ENCODE measurements at regions not wholly inside any gene's neighbourhood (a gene's known extent, or its start where the extent isn't known, plus 50 kb on each side); places are given as distances from the start of the nearest gene placed in this dataset.
A peak's percentile ranks its signal among the peaks of the same experiment; 100 is the strongest.

DNA sequence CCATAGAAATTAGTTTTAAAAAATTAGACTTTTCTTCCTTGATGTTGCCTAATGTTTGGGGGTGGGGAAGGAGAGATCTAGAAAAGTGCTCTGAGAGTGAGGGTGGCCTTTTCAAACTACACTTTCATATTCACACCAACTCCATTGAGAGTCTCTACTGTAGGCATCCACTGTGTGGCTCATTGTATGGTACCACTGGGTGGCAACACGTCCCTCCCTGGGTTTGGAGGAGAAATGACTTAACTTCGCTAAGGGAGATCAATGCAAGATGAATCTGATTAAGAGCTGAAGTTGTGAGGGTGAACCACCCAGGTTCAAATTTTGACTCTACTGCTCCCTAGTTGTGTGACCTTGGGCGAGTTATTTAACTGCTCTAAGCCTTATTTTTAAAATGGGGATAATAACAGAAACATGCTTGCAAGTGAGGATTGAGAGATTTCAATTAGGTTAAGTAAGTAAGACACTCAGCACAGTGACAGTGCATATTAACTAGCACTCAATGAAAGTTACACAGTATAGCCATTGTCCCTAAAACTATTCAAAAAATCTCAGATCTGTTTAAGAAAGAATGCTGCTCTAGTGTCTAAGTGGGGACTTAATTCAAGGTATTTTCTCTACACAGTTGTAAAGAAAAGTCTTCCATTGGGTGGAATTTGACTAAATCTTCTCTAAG is 193.5 kb upstream of the CNR1 start:
- Histone ChIP-seq H3K4me1 (ENCODE audit: control insufficient read depth, insufficient read depth, low read length) (no peaks in the 10 kb centered on the region), H3K36me3 (ENCODE audit: control insufficient read depth, insufficient read depth, low read length) (no peaks in the 10 kb centered on the region), H3K4me3 (ENCODE audit: low read depth in 2 of 2, low read length in 2 of 2) (no peak overlapping the region), H3K9me3 (ENCODE audit: control insufficient read depth, insufficient read depth, low read depth, low read length) (no peaks in the 10 kb centered on the region), H3K27me3 (ENCODE audit: control insufficient read depth, insufficient read depth, low read length) (no peaks in the 10 kb centered on the region; the same call in 1 of the 2 replicates), H3K27ac (ENCODE audit: low read length) (no peak overlapping the region)
- ATAC-seq (no peak), DNase-seq (ENCODE audit: low read depth, low spot score) (no peak)
- BruUV-seq (replicated peaks): no TSS peak
- in situ Hi-C loops (cut with HindIII; ENCODE audit: low pct_unique_long_range_greater_than_20kb, low sequenced_read_pairs): no loop called here
- TF ChIP-seq, protein P1, sequence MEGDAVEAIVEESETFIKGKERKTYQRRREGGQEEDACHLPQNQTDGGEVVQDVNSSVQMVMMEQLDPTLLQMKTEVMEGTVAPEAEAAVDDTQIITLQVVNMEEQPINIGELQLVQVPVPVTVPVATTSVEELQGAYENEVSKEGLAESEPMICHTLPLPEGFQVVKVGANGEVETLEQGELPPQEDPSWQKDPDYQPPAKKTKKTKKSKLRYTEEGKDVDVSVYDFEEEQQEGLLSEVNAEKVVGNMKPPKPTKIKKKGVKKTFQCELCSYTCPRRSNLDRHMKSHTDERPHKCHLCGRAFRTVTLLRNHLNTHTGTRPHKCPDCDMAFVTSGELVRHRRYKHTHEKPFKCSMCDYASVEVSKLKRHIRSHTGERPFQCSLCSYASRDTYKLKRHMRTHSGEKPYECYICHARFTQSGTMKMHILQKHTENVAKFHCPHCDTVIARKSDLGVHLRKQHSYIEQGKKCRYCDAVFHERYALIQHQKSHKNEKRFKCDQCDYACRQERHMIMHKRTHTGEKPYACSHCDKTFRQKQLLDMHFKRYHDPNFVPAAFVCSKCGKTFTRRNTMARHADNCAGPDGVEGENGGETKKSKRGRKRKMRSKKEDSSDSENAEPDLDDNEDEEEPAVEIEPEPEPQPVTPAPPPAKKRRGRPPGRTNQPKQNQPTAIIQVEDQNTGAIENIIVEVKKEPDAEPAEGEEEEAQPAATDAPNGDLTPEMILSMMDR (IDR thresholded peaks at IDR 0.05): 0 out of 2 replicates have a peak, but pooled peaks have one; percentile 6
- TF ChIP-seq TCF7L2 (IDR thresholded peaks at IDR 0.05; ENCODE audit: low read depth, low read length): no peak
- intact Hi-C loops (cut with micrococcal nuclease; ENCODE audit: unreplicated experiment): no loop called here
- ChIA-PET CTCF (no interaction called here), POLR2A (no interaction called here)

DNA sequence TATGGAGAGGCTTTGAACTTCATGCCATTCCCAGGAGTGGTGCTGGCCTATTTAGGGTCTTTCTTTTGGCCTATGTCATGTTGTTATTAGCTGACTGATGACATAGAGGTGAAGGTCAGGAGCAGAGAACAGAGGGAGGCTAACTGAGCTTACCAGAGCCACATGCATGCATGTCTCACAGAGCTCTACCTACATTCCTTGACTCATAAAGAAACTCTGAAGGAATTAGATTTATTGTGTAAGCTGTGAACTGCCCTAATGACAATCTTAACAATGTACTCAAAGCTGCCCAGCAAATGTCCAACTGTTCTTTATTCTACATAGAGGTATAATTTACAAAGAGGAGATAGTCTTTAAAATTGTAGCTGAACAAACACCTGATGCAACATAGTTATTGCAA is 192.7 kb upstream of the CNR1 start:
- intact Hi-C loops (cut with micrococcal nuclease; ENCODE audit: unreplicated experiment) (no loop called here), in situ Hi-C loops (cut with HindIII; ENCODE audit: low pct_unique_long_range_greater_than_20kb, low sequenced_read_pairs) (no loop called here)
- H3K9me3 ChIP-seq (ENCODE audit: control insufficient read depth, insufficient read depth, low read depth, low read length): no peaks in the 10 kb centered on the region
- TF ChIP-seq, protein P1 (IDR thresholded peaks at IDR 0.05): no peak
- TF ChIP-seq TCF7L2 (IDR thresholded peaks at IDR 0.05; ENCODE audit: low read depth, low read length) (no peak), POLR2AphosphoS5 (IDR thresholded peaks at IDR 0.05; ENCODE audit: low read depth, low read length) (no peak)
- no peak overlapping the region for H3K4me3 ChIP-seq (ENCODE audit: low read depth in 2 of 2, low read length in 2 of 2)
- ChIA-PET CTCF (no interaction called here), POLR2A (no interaction called here)
- no peaks in the 10 kb centered on the region for H3K36me3 ChIP-seq (ENCODE audit: control insufficient read depth, insufficient read depth, low read length)
- ATAC-seq: no peak
- H3K27ac ChIP-seq (ENCODE audit: low read length): no peak overlapping the region
- no peaks in the 10 kb centered on the region for H3K4me1 ChIP-seq (ENCODE audit: control insufficient read depth, insufficient read depth, low read length)
- no peak for DNase-seq (ENCODE audit: low read depth, low spot score)
- H3K27me3 ChIP-seq (ENCODE audit: control insufficient read depth, insufficient read depth, low read length): no peaks in the 10 kb centered on the region; the same call in 1 of the 2 replicates
- no TSS peak for BruUV-seq (replicated peaks)

DNA sequence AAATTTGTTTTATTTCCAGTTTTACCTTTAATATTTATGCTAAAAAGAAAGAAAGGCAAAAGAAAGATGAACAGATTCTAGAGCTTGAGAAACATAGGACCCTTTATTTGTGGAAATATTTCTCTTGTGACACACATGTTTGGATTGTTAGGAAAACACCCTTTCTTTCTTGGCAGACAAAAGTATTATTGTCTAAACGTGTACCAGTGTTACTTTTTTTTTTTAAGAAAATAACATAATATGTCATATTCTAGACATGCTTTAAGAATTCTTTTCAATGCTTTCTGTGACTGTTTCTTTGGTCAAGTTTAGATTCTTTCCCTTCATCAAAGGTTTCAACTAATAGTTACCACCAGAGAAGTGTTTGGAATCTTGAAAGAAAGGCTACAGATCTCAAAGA is 183.4 kb upstream of the CNR1 start:
- in situ Hi-C loops (cut with HindIII; ENCODE audit: low pct_unique_long_range_greater_than_20kb, low sequenced_read_pairs) (no loop called here), intact Hi-C loops (cut with micrococcal nuclease; ENCODE audit: unreplicated experiment) (no loop called here)
- TF ChIP-seq, protein P1 (IDR thresholded peaks at IDR 0.05): no peak
- TF ChIP-seq POLR2AphosphoS5 (IDR thresholded peaks at IDR 0.05; ENCODE audit: low read depth, low read length) (no peak), TCF7L2 (IDR thresholded peaks at IDR 0.05; ENCODE audit: low read depth, low read length) (no peak), SIN3A (IDR thresholded peaks at IDR 0.05; ENCODE audit: borderline replicate concordance, insufficient read depth, low read depth, low read length) (no peak)
- TF ChIP-seq, protein P2, sequence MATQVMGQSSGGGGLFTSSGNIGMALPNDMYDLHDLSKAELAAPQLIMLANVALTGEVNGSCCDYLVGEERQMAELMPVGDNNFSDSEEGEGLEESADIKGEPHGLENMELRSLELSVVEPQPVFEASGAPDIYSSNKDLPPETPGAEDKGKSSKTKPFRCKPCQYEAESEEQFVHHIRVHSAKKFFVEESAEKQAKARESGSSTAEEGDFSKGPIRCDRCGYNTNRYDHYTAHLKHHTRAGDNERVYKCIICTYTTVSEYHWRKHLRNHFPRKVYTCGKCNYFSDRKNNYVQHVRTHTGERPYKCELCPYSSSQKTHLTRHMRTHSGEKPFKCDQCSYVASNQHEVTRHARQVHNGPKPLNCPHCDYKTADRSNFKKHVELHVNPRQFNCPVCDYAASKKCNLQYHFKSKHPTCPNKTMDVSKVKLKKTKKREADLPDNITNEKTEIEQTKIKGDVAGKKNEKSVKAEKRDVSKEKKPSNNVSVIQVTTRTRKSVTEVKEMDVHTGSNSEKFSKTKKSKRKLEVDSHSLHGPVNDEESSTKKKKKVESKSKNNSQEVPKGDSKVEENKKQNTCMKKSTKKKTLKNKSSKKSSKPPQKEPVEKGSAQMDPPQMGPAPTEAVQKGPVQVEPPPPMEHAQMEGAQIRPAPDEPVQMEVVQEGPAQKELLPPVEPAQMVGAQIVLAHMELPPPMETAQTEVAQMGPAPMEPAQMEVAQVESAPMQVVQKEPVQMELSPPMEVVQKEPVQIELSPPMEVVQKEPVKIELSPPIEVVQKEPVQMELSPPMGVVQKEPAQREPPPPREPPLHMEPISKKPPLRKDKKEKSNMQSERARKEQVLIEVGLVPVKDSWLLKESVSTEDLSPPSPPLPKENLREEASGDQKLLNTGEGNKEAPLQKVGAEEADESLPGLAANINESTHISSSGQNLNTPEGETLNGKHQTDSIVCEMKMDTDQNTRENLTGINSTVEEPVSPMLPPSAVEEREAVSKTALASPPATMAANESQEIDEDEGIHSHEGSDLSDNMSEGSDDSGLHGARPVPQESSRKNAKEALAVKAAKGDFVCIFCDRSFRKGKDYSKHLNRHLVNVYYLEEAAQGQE (IDR thresholded peaks at IDR 0.05; ENCODE audit: insufficient read depth in 1 of 2, low read depth in 2 of 2, low read length in 1 of 2): no peak

More for the DNA sequence above, 183.4 kb upstream of the CNR1 start:
- Histone ChIP-seq H3K9me3 (ENCODE audit: control insufficient read depth, insufficient read depth, low read depth, low read length) (no peaks in the 10 kb centered on the region), H3K27me3 (ENCODE audit: control insufficient read depth, insufficient read depth, low read length) (no peaks in the 10 kb centered on the region), H3K4me1 (ENCODE audit: control insufficient read depth, insufficient read depth, low read length) (no peaks in the 10 kb centered on the region), H3K36me3 (ENCODE audit: control insufficient read depth, insufficient read depth, low read length) (no peaks in the 10 kb centered on the region), H3K27ac (ENCODE audit: low read length) (no peak overlapping the region), H3K4me3 (ENCODE audit: low read depth in 2 of 2, low read length in 2 of 2) (no peak overlapping the region)
- DNase-seq (ENCODE audit: low read depth, low spot score) (no peak), ATAC-seq (no peak)
- no TSS peak for BruUV-seq (replicated peaks)
- CTCF ChIA-PET: no interaction called here
- POLR2A ChIA-PET: no interaction called here
